ENCODE measurements at regions not wholly inside any gene's neighbourhood (a gene's known extent, or its start where the extent isn't known, plus 50 kb on each side); places are given as distances from the start of the nearest gene placed in this dataset.

GRCh38 chr14:89638891-89639290 is 221.9 kb upstream of the FOXN3 start:
- H3K4me1 ChIP-seq (ENCODE audit: control insufficient read depth, low read length), result no peaks in the 10 kb centered on the region
- TF ChIP-seq EZH2phosphoT487 (IDR thresholded peaks at IDR 0.05; ENCODE audit: borderline replicate concordance, low read length), result no peak
- no peak for TF ChIP-seq CTCF (IDR thresholded peaks at IDR 0.05; ENCODE audit: low read depth, low read length, poor library complexity, severe bottlenecking)

GRCh38 chr14:89637581-89637980 is 220.5 kb upstream of the FOXN3 start:
- no peaks in the 10 kb centered on the region for H3K9me3 ChIP-seq (ENCODE audit: control insufficient read depth, insufficient read depth, low read length)
- H3K36me3 ChIP-seq (ENCODE audit: control insufficient read depth, low read length), result no peaks in the 10 kb centered on the region
- H3K79me2 ChIP-seq (ENCODE audit: control insufficient read depth, low read length), result no peaks in the 10 kb centered on the region
- TF ChIP-seq EZH2phosphoT487 (IDR thresholded peaks at IDR 0.05; ENCODE audit: borderline replicate concordance, low read length), result no peak
- TF ChIP-seq CTCF (IDR thresholded peaks at IDR 0.05; ENCODE audit: low read depth, low read length, poor library complexity, severe bottlenecking), result no peak
- H3K4me2 ChIP-seq (ENCODE audit: low read length), result no peak overlapping the region
- no peak overlapping the region for H3K4me3 ChIP-seq (ENCODE audit: low read length)
- no peak overlapping the region for H3K27ac ChIP-seq (ENCODE audit: low read depth, low read length)
- no peaks in the 10 kb centered on the region for H4K20me1 ChIP-seq (ENCODE audit: control insufficient read depth, insufficient read depth, low read depth, low read length)
- no peaks in the 10 kb centered on the region for H3K9me2 ChIP-seq (replicated peaks; ENCODE audit: control insufficient read depth, low read length)
- no peaks in the 10 kb centered on the region for H3F3A ChIP-seq (ENCODE audit: control insufficient read depth, insufficient read depth)
- no peaks in the 10 kb centered on the region for H3K27me3 ChIP-seq (ENCODE audit: control insufficient read depth, low read length)
- H3K4me1 ChIP-seq (ENCODE audit: control insufficient read depth, low read length), result no peaks in the 10 kb centered on the region

More at GRCh38 chr14:89638891-89639290, 221.9 kb upstream of the FOXN3 start:
- H3K27me3 ChIP-seq (ENCODE audit: control insufficient read depth, low read length), result no peaks in the 10 kb centered on the region
- H3K4me2 ChIP-seq (ENCODE audit: low read length), result no peak overlapping the region
- no peaks in the 10 kb centered on the region for H3K9me3 ChIP-seq (ENCODE audit: control insufficient read depth, insufficient read depth, low read length)
- H4K20me1 ChIP-seq (ENCODE audit: control insufficient read depth, insufficient read depth, low read depth, low read length), result no peaks in the 10 kb centered on the region
- no peaks in the 10 kb centered on the region for H3F3A ChIP-seq (ENCODE audit: control insufficient read depth, insufficient read depth)
- H3K79me2 ChIP-seq (ENCODE audit: control insufficient read depth, low read length), result no peaks in the 10 kb centered on the region
- H3K9me2 ChIP-seq (replicated peaks; ENCODE audit: control insufficient read depth, low read length), result no peaks in the 10 kb centered on the region
- no peak overlapping the region for H3K27ac ChIP-seq (ENCODE audit: low read depth, low read length)
- no peaks in the 10 kb centered on the region for H3K36me3 ChIP-seq (ENCODE audit: control insufficient read depth, low read length)
- no peak overlapping the region for H3K4me3 ChIP-seq (ENCODE audit: low read length)

DNA sequence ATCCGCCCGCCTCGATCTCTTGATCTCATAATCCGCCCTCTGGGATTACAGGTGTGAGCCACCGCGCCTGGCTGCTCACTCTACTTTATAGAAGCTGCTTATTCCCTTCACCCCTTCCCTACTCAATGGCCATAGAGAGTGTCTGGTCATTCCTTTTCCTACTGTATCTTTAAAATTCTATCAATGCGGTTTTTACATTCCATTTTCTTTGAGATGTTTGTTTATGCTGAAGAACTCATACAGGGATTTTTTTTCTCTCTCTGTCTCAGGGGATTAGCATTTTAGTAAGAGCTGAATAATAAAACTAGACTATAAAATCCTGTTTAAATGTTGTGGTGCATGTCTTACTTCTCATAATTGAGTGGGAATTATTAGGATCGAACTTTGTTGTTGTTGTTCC is 218.6 kb upstream of the FOXN3 start:
- Histone ChIP-seq H3K4me3 (ENCODE audit: low read length) (no peak overlapping the region), H3K4me2 (ENCODE audit: low read length) (no peak overlapping the region), H3K27ac (ENCODE audit: low read depth, low read length) (no peak overlapping the region), H3K9me3 (ENCODE audit: control insufficient read depth, insufficient read depth, low read length) (no peaks in the 10 kb centered on the region), H4K20me1 (ENCODE audit: control insufficient read depth, insufficient read depth, low read depth, low read length) (no peaks in the 10 kb centered on the region), H3K4me1 (ENCODE audit: control insufficient read depth, low read length) (no peaks in the 10 kb centered on the region), H3K36me3 (ENCODE audit: control insufficient read depth, low read length) (no peaks in the 10 kb centered on the region), H3K27me3 (ENCODE audit: control insufficient read depth, low read length) (no peaks in the 10 kb centered on the region), H3F3A (ENCODE audit: control insufficient read depth, insufficient read depth) (no peaks in the 10 kb centered on the region), H3K9me2 (replicated peaks; ENCODE audit: control insufficient read depth, low read length) (no peaks in the 10 kb centered on the region), H3K79me2 (ENCODE audit: control insufficient read depth, low read length) (no peaks in the 10 kb centered on the region)
- TF ChIP-seq EZH2phosphoT487 (IDR thresholded peaks at IDR 0.05; ENCODE audit: borderline replicate concordance, low read length) (no peak), CTCF (IDR thresholded peaks at IDR 0.05; ENCODE audit: low read depth, low read length, poor library complexity, severe bottlenecking) (no peak)

- H3K9me2 ChIP-seq (replicated peaks; ENCODE audit: control insufficient read depth, low read length), result no peaks in the 10 kb centered on the region
- TF ChIP-seq CTCF (IDR thresholded peaks at IDR 0.05; ENCODE audit: low read depth, low read length, poor library complexity, severe bottlenecking) (no peak), EZH2phosphoT487 (IDR thresholded peaks at IDR 0.05; ENCODE audit: borderline replicate concordance, low read length) (no peak)
- H3K27me3 ChIP-seq (ENCODE audit: control insufficient read depth, low read length), result no peaks in the 10 kb centered on the region
Measured at GRCh38 chr14:89634037-89634436, 217.0 kb upstream of the FOXN3 start.

More at GRCh38 chr14:89634037-89634436, 217.0 kb upstream of the FOXN3 start:
- Histone ChIP-seq H3K4me2 (ENCODE audit: low read length) (no peak overlapping the region), H3F3A (ENCODE audit: control insufficient read depth, insufficient read depth) (no peaks in the 10 kb centered on the region), H3K4me3 (ENCODE audit: low read length) (no peak overlapping the region), H4K20me1 (ENCODE audit: control insufficient read depth, insufficient read depth, low read depth, low read length) (no peaks in the 10 kb centered on the region), H3K27ac (ENCODE audit: low read depth, low read length) (no peak overlapping the region), H3K9me3 (ENCODE audit: control insufficient read depth, insufficient read depth, low read length) (no peaks in the 10 kb centered on the region), H3K4me1 (ENCODE audit: control insufficient read depth, low read length) (no peaks in the 10 kb centered on the region), H3K36me3 (ENCODE audit: control insufficient read depth, low read length) (no peaks in the 10 kb centered on the region), H3K79me2 (ENCODE audit: control insufficient read depth, low read length) (no peaks in the 10 kb centered on the region)

Data from DOHH2 (cell line).